Panc1 (cell line): ENCODE measurements at regions not wholly inside any gene's neighbourhood (a gene's known extent, or its start where the extent isn't known, plus 50 kb on each side); places are given as distances from the start of the nearest gene placed in this dataset.

Experiments
- CTCF ChIP-seq: fragments of 450-650 bp; IDR thresholded peaks from 2 replicates; pipeline ENCODE4 v1.5.1; 2017; ENCODE audit warnings: mild to moderate bottlenecking
- POLR2AphosphoS5 ChIP-seq: IDR thresholded peaks from 2 replicates; pipeline ENCODE4 v1.6.1; 2012; ENCODE audit warnings: mild to moderate bottlenecking, low read depth, low read length, moderate library complexity
- SIN3A ChIP-seq: IDR thresholded peaks from 2 replicates; pipeline ENCODE4 v1.6.1; 2012; ENCODE audit warnings: low read depth, mild to moderate bottlenecking, low read length, moderate library complexity, borderline replicate concordance; ENCODE audit not compliant: insufficient read depth

- TF ChIP-seq CTCF (no peak), POLR2AphosphoS5 (no peak), SIN3A (no peak)
Measured at GRCh38 chr17:5812590-5812989, 228.3 kb upstream of the NLRP1 start.
